ENCODE measurements at regions not wholly inside any gene's neighbourhood (a gene's known extent, or its start where the extent isn't known, plus 50 kb on each side); places are given as distances from the start of the nearest gene placed in this dataset.

- no peak overlapping the region for H2BK12ac ChIP-seq (ENCODE audit: low read depth, low read length)
- H2AK5ac ChIP-seq (ENCODE audit: low read depth, low read length), result no peak overlapping the region
- no peak overlapping the region for H3K23ac ChIP-seq (ENCODE audit: insufficient read length)
- H3K4me3 ChIP-seq (ENCODE audit: extremely low read depth in 1 of 4, insufficient read depth in 2 of 4, low read depth in 3 of 4, low read length in 4 of 4), result no peak overlapping the region
- H3K79me2 ChIP-seq (ENCODE audit: control insufficient read depth in 1 of 2, insufficient read depth in 2 of 2, low read length in 2 of 2), result no peaks in the 10 kb centered on the region
- no peak for TF ChIP-seq E2F6 (IDR thresholded peaks at IDR 0.05)
- TF ChIP-seq SP2 (IDR thresholded peaks at IDR 0.05; ENCODE audit: low read length), result no peak
- TF ChIP-seq CBX8 (IDR thresholded peaks at IDR 0.05; ENCODE audit: borderline replicate concordance, low read depth, low read length), result no peak
- TF ChIP-seq POLR2AphosphoS5 (IDR thresholded peaks at IDR 0.05; ENCODE audit: low read depth, low read length), result no peak
- TF ChIP-seq JUN (IDR thresholded peaks at IDR 0.05; ENCODE audit: low read depth, low read length), result no peak
- TF ChIP-seq CHD1 (IDR thresholded peaks at IDR 0.05; ENCODE audit: low read depth, low read length), result no peak
- no peak for TF ChIP-seq GTF2F1 (IDR thresholded peaks at IDR 0.05; ENCODE audit: borderline replicate concordance, low read depth, low read length)
- TF ChIP-seq TBP (IDR thresholded peaks at IDR 0.05; ENCODE audit: low read depth, low read length), result no peak
- no peak for TF ChIP-seq TEAD4 (IDR thresholded peaks at IDR 0.05; ENCODE audit: low read depth, low read length)
- TF ChIP-seq SRF (IDR thresholded peaks at IDR 0.05; ENCODE audit: low read depth, low read length), result no peak
- no peak for TF ChIP-seq CBX5 (IDR thresholded peaks at IDR 0.05; ENCODE audit: low read depth, low read length)
- no peak for TF ChIP-seq EGR1 (IDR thresholded peaks at IDR 0.05; ENCODE audit: borderline replicate concordance, low read depth, low read length)
- no peak overlapping the region for H4K91ac ChIP-seq (replicated peaks; ENCODE audit: insufficient read length, low read length)
- H3K9ac ChIP-seq (replicated peaks in 1 of 4; ENCODE audit: extremely low read depth in 1 of 4, low read depth in 3 of 4, low read length in 3 of 4), result no peak overlapping the region
- no peak overlapping the region for H4K5ac ChIP-seq (ENCODE audit: insufficient read length, low read depth, low read length)
- no peak overlapping the region for H4K8ac ChIP-seq (ENCODE audit: extremely low read depth, insufficient read depth, low read length)
- H3K27ac ChIP-seq (ENCODE audit: low read depth, low read length), result no peak overlapping the region
- H2AFZ ChIP-seq (ENCODE audit: low read length), result no peak overlapping the region
- H3K4ac ChIP-seq (replicated peaks; ENCODE audit: insufficient read length, low read depth, low read length), result no peak overlapping the region
- H3K4me1 ChIP-seq (replicated peaks in 1 of 4; ENCODE audit: control insufficient read depth in 3 of 4, insufficient read depth in 4 of 4, low read length in 3 of 4), result peaks cover 0 to 3% (median 1%) of the 10 kb centered on the region in 4 experiments; a peak in 3 of 7 replicates
- no peak for DNase-seq (ENCODE audit: low read depth in 1 of 2, low spot score in 2 of 2)
- H3K18ac ChIP-seq (ENCODE audit: extremely low read depth, low read length), result no peak overlapping the region
- no peak overlapping the region for H3K4me2 ChIP-seq (ENCODE audit: insufficient read depth in 1 of 2, low read depth in 2 of 2, low read length in 2 of 2)
- ChIA-PET CTCF (ENCODE audit: partially characterized antibody) (interaction anchor here (1.4 kb wide), 1 partner anchor 25 kb away, joined by 3 read pairs; no protein-coding TSS in a partner anchor), POLR2A (ENCODE audit: partially characterized antibody) (no interaction called here)
- no peak overlapping the region for H2BK5ac ChIP-seq (ENCODE audit: low read depth, low read length)
- no peak overlapping the region for H3K56ac ChIP-seq (replicated peaks; ENCODE audit: insufficient read length, low read depth, low read length)
- no peak overlapping the region for H2BK120ac ChIP-seq (replicated peaks; ENCODE audit: low read depth, low read length)
- H2BK20ac ChIP-seq (ENCODE audit: low read length), result no peak overlapping the region
- H3K9me3 ChIP-seq (ENCODE audit: insufficient read depth in 2 of 2, low read depth in 1 of 2, low read length in 1 of 2), result no peaks in the 10 kb centered on the region; a peak in 1 of 4 replicates
- H3K27me3 ChIP-seq (replicated peaks in 1 of 4; ENCODE audit: control insufficient read depth in 3 of 4, extremely low read depth in 1 of 4, insufficient read depth in 3 of 4, low read length in 3 of 4), result no peaks in the 10 kb centered on the region
- H4K20me1 ChIP-seq (replicated peaks in 1 of 2; ENCODE audit: control insufficient read depth in 1 of 2, insufficient read depth in 2 of 2, low read length in 2 of 2), result no peaks in the 10 kb centered on the region
- no peak overlapping the region for H3K14ac ChIP-seq (ENCODE audit: insufficient read length)
- no peak overlapping the region for H2BK15ac ChIP-seq (ENCODE audit: low read length)
- H3K79me1 ChIP-seq (ENCODE audit: low read depth, low read length), result no peaks in the 10 kb centered on the region
- WGBS, 2 experiments (ENCODE audit: extremely low coverage in 1 of 2, insufficient coverage in 1 of 2, insufficient read length in 1 of 2, insufficient replicate concordance in 2 of 2, low coverage in 1 of 2, low lambda C conversion rate in 2 of 2, missing lambda C conversion rate in 1 of 2), result 87% methylated on average over 1 of the region's 1 CpG; no CpG with 5 or more reads in 1 of the 2 experiments
- no peaks in the 10 kb centered on the region for H3K36me3 ChIP-seq (ENCODE audit: control insufficient read depth in 2 of 4, insufficient read depth in 4 of 4, low read length in 3 of 4)
- H3K23me2 ChIP-seq (ENCODE audit: low read depth, low read length), result no peaks in the 10 kb centered on the region; the same call in 1 of the 2 replicates
- FAIRE-seq, result no peak
Measured at GRCh38 chr10:118875087-118875486, 120.3 kb upstream of the CACUL1 start.

Data from H1 (cell line).